ENCODE measurements at regions not wholly inside any gene's neighbourhood (a gene's known extent, or its start where the extent isn't known, plus 50 kb on each side); places are given as distances from the start of the nearest gene placed in this dataset.
A peak's percentile ranks its signal among the peaks of the same experiment; 100 is the strongest.

- H3K4me1 ChIP-seq: no peaks in the 10 kb centered on the region
- no peak overlapping the region for H3K27ac ChIP-seq
- no peak overlapping the region for H3K4me3 ChIP-seq
- DNase-seq (no peak), ATAC-seq (no peak)
- no peak for TF ChIP-seq CTCF (IDR thresholded peaks at IDR 0.05)
- TF ChIP-seq POLR2A (IDR thresholded peaks at IDR 0.05): no peak
- no peaks in the 10 kb centered on the region for H3K36me3 ChIP-seq
- no peaks in the 10 kb centered on the region for H3K27me3 ChIP-seq
- 83% methylated on average over 5 of the region's 6 CpGs for WGBS (ENCODE audit: insufficient coverage, low coverage, low lambda C conversion rate, missing lambda C conversion rate)
- no peaks in the 10 kb centered on the region for H3K9me3 ChIP-seq
- intact Hi-C loops (cut with DNase I): loop anchor here (10.0 kb wide), 2 partner anchors 519 to 929 kb away; no protein-coding TSS in a partner anchor
These were observed 317.1 kb upstream of the CLINT1 start for GRCh38 chr5:158175934-158176481.

GRCh38 chr5:158174918-158175851 lies 316.2 kb upstream of the CLINT1 start:
- H3K9me3 ChIP-seq: no peaks in the 10 kb centered on the region
- ATAC-seq (peak; percentile 85 to 95 (median 90)), DNase-seq (peak; percentile 54 to 72 (median 58))
- H3K36me3 ChIP-seq: no peaks in the 10 kb centered on the region
- 33% methylated on average over 8 of the region's 8 CpGs for WGBS (ENCODE audit: insufficient coverage, low coverage, low lambda C conversion rate, missing lambda C conversion rate)
- H3K27me3 ChIP-seq: no peaks in the 10 kb centered on the region
- TF ChIP-seq POLR2A (IDR thresholded peaks at IDR 0.05) (no peak), CTCF (IDR thresholded peaks at IDR 0.05) (peak; percentile 71 to 87 (median 79))
- no peak overlapping the region for H3K27ac ChIP-seq
- no peak overlapping the region for H3K4me3 ChIP-seq
- intact Hi-C loops (cut with DNase I): loop anchor here (10.0 kb wide), 2 partner anchors 520 to 930 kb away; no protein-coding TSS in a partner anchor
- H3K4me1 ChIP-seq: no peaks in the 10 kb centered on the region

GRCh38 chr5:158174026-158174425 lies 315.1 kb upstream of the CLINT1 start:
- intact Hi-C loops (cut with DNase I): loop anchor here (10.0 kb wide), 2 partner anchors 521 to 931 kb away; no protein-coding TSS in a partner anchor
- ATAC-seq: no peak
- no peaks in the 10 kb centered on the region for H3K9me3 ChIP-seq
- DNase-seq: no peak
- H3K4me1 ChIP-seq: no peaks in the 10 kb centered on the region
- no peak overlapping the region for H3K4me3 ChIP-seq
- no peaks in the 10 kb centered on the region for H3K36me3 ChIP-seq
- 100% methylated on average over 3 of the region's 4 CpGs for WGBS (ENCODE audit: insufficient coverage, low coverage, low lambda C conversion rate, missing lambda C conversion rate)
- TF ChIP-seq CTCF (IDR thresholded peaks at IDR 0.05) (no peak), POLR2A (IDR thresholded peaks at IDR 0.05) (no peak)
- H3K27me3 ChIP-seq: no peaks in the 10 kb centered on the region
- no peak overlapping the region for H3K27ac ChIP-seq

GRCh38 chr5:158172005-158172404 lies 313.1 kb upstream of the CLINT1 start:
- no peaks in the 10 kb centered on the region for H3K4me1 ChIP-seq
- H3K9me3 ChIP-seq: no peaks in the 10 kb centered on the region
- no peak for DNase-seq
- 88% methylated on average over 2 of the region's 2 CpGs for WGBS (ENCODE audit: insufficient coverage, low coverage, low lambda C conversion rate, missing lambda C conversion rate)
- intact Hi-C loops (cut with DNase I): loop anchor here (10.0 kb wide), 2 partner anchors 523 to 933 kb away; no protein-coding TSS in a partner anchor
- H3K27ac ChIP-seq: no peak overlapping the region
- TF ChIP-seq CTCF (IDR thresholded peaks at IDR 0.05) (no peak), POLR2A (IDR thresholded peaks at IDR 0.05) (no peak)
- ATAC-seq: no peak
- no peaks in the 10 kb centered on the region for H3K36me3 ChIP-seq
- H3K27me3 ChIP-seq: no peaks in the 10 kb centered on the region
- no peak overlapping the region for H3K4me3 ChIP-seq
